K562 (cell line): ENCODE measurements at regions not wholly inside any gene's neighbourhood (a gene's known extent, or its start where the extent isn't known, plus 50 kb on each side); places are given as distances from the start of the nearest gene placed in this dataset.

Experiments used
- ARID2 ChIP-seq: fragments of 450-650 bp; IDR thresholded peaks from 2 replicates; pipeline ENCODE4 v1.6.1; 2017; ENCODE audit warnings: antibody characterized with exemption, mild to moderate bottlenecking
- MYBL2 ChIP-seq, 2 experiments: fragments of 450-650 bp in 1 of 2; sonication (generic) in 1 of 2; formaldehyde crosslinking in 1 of 2; IDR thresholded peaks; 2 replicates each; pipeline versions ENCODE4 v1.6.1 to v1.8.1; 2017 to 2022; ENCODE audit warnings: borderline replicate concordance in 1 of 2, inconsistent platforms in 1 of 2, low read depth in 1 of 2, mild to moderate bottlenecking in 1 of 2, missing genetic modification reagents in 1 of 2, moderate library complexity in 1 of 2
- TEAD2 ChIP-seq: fragments of 450-650 bp; IDR thresholded peaks from 2 replicates; pipeline ENCODE4 v1.6.1; 2016; ENCODE audit warnings: missing genetic modification characterization, control low read depth, missing compliant biosample characterization
- ZBTB1 ChIP-seq: sonication (generic); formaldehyde crosslinking; IDR thresholded peaks from 2 replicates; pipeline ENCODE4 v1.8.1; 2023; ENCODE audit warnings: missing genetic modification reagents, low read depth, mild to moderate bottlenecking, borderline replicate concordance
- TF ChIP-seq, protein P1 (sequence below), 2 experiments: fragments of 450-650 bp; IDR thresholded peaks; 2 replicates each; pipeline ENCODE4 v1.6.1; 2018; ENCODE audit warnings: mild to moderate bottlenecking in 2 of 2, low read depth in 1 of 2; ENCODE audit not compliant: partially characterized antibody in 2 of 2
- TF ChIP-seq, protein P2 (sequence below): sonication (generic); formaldehyde crosslinking; IDR thresholded peaks from 2 replicates; pipeline ENCODE4 v1.8.1; 2023; ENCODE audit warnings: missing genetic modification reagents, mild to moderate bottlenecking, borderline replicate concordance
- TF ChIP-seq, protein P3 (sequence below): fragments of 200-800 bp; sonication (Bioruptor generic); IDR thresholded peaks from 2 replicates; pipeline ENCODE4 v1.6.1; 2017; ENCODE audit warnings: missing genetic modification characterization, missing compliant biosample characterization

DNA sequence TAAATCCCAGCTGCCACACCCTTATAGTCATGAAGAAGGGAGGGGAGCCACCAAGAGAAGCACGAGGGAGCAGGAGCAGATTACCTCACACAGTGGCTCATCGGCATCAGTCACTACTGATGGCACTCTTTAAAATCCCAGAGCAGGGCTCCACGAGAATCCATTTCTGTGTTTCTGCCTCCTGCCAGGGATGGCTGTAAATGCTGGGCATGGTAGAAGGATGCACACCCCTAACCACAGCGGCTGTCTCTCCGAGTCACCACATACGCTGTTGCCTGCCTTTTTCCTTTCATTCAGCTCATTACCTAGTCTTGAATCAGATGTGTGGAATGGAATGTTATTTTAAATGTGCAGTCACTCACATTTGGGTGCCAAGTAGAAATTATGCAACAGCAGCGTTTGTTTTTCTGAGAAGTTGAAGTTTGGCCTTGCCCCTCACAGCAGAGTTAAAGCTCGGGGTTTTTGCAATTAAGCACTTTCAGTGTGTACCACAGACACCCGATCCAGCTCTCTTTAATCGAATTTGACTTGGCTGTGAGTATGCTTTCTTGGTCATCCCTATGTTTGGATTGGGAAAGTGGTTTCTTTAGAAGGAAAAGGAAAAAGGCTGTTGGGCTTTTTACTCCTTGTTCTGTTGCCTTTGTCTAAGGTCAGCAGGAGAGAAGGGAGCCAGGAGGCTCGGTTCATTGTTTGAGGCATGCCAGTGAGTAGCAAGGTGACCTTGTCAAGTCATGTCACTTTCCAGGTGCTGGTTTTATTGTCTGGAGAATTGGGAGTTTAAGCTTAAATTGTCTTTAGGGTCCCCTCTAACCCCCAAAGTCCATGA lies 284.2 kb upstream of the TPM1 start (continued):
- TF ChIP-seq, protein P1, sequence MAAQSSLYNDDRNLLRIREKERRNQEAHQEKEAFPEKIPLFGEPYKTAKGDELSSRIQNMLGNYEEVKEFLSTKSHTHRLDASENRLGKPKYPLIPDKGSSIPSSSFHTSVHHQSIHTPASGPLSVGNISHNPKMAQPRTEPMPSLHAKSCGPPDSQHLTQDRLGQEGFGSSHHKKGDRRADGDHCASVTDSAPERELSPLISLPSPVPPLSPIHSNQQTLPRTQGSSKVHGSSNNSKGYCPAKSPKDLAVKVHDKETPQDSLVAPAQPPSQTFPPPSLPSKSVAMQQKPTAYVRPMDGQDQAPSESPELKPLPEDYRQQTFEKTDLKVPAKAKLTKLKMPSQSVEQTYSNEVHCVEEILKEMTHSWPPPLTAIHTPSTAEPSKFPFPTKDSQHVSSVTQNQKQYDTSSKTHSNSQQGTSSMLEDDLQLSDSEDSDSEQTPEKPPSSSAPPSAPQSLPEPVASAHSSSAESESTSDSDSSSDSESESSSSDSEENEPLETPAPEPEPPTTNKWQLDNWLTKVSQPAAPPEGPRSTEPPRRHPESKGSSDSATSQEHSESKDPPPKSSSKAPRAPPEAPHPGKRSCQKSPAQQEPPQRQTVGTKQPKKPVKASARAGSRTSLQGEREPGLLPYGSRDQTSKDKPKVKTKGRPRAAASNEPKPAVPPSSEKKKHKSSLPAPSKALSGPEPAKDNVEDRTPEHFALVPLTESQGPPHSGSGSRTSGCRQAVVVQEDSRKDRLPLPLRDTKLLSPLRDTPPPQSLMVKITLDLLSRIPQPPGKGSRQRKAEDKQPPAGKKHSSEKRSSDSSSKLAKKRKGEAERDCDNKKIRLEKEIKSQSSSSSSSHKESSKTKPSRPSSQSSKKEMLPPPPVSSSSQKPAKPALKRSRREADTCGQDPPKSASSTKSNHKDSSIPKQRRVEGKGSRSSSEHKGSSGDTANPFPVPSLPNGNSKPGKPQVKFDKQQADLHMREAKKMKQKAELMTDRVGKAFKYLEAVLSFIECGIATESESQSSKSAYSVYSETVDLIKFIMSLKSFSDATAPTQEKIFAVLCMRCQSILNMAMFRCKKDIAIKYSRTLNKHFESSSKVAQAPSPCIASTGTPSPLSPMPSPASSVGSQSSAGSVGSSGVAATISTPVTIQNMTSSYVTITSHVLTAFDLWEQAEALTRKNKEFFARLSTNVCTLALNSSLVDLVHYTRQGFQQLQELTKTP (IDR thresholded peaks at IDR 0.05; ENCODE audit: low read depth in 1 of 2, partially characterized antibody in 2 of 2): no peak
- no peak for TF ChIP-seq ARID2
- TF ChIP-seq MYBL2 (IDR thresholded peaks at IDR 0.05; ENCODE audit: low read depth): no peak
- no peak for TF ChIP-seq MYBL2 (CRISPR knock-in tag; IDR thresholded peaks at IDR 0.05; ENCODE audit: borderline replicate concordance)
- TF ChIP-seq, protein P2, sequence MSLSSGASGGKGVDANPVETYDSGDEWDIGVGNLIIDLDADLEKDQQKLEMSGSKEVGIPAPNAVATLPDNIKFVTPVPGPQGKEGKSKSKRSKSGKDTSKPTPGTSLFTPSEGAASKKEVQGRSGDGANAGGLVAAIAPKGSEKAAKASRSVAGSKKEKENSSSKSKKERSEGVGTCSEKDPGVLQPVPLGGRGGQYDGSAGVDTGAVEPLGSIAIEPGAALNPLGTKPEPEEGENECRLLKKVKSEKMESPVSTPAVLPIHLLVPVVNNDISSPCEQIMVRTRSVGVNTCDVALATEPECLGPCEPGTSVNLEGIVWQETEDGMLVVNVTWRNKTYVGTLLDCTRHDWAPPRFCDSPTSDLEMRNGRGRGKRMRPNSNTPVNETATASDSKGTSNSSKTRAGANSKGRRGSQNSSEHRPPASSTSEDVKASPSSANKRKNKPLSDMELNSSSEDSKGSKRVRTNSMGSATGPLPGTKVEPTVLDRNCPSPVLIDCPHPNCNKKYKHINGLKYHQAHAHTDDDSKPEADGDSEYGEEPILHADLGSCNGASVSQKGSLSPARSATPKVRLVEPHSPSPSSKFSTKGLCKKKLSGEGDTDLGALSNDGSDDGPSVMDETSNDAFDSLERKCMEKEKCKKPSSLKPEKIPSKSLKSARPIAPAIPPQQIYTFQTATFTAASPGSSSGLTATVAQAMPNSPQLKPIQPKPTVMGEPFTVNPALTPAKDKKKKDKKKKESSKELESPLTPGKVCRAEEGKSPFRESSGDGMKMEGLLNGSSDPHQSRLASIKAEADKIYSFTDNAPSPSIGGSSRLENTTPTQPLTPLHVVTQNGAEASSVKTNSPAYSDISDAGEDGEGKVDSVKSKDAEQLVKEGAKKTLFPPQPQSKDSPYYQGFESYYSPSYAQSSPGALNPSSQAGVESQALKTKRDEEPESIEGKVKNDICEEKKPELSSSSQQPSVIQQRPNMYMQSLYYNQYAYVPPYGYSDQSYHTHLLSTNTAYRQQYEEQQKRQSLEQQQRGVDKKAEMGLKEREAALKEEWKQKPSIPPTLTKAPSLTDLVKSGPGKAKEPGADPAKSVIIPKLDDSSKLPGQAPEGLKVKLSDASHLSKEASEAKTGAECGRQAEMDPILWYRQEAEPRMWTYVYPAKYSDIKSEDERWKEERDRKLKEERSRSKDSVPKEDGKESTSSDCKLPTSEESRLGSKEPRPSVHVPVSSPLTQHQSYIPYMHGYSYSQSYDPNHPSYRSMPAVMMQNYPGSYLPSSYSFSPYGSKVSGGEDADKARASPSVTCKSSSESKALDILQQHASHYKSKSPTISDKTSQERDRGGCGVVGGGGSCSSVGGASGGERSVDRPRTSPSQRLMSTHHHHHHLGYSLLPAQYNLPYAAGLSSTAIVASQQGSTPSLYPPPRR (CRISPR knock-in tag): no peak
- TF ChIP-seq TEAD2 (tag): no peak
- TF ChIP-seq ZBTB1 (CRISPR knock-in tag): no peak
- TF ChIP-seq, protein P3, sequence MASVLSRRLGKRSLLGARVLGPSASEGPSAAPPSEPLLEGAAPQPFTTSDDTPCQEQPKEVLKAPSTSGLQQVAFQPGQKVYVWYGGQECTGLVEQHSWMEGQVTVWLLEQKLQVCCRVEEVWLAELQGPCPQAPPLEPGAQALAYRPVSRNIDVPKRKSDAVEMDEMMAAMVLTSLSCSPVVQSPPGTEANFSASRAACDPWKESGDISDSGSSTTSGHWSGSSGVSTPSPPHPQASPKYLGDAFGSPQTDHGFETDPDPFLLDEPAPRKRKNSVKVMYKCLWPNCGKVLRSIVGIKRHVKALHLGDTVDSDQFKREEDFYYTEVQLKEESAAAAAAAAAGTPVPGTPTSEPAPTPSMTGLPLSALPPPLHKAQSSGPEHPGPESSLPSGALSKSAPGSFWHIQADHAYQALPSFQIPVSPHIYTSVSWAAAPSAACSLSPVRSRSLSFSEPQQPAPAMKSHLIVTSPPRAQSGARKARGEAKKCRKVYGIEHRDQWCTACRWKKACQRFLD (CRISPR knock-in tag): no peak
